IMR-90 (cell line): ENCODE measurements at regions not wholly inside any gene's neighbourhood (a gene's known extent, or its start where the extent isn't known, plus 50 kb on each side); places are given as distances from the start of the nearest gene placed in this dataset.

Experiments
- ATAC-seq: fragments of 200-7000 bp; cut with Tn5 transposase; 2 replicates; pipeline ENCODE4 v1.9.1; 2020; ENCODE audit warnings: low read depth, mild to moderate bottlenecking, moderate library complexity
- BruUV-seq: library from RNA; stranded (reverse); fragments of 400-500 nt; replicated peaks from 2 replicates; lab custom pipeline; 2021; lab: Mats Ljungman, UMichigan
- CTCF ChIA-PET: fragments of 300-600 bp; formaldehyde crosslinking; extraction: SDS; loops from one replicate; lab custom pipeline; 2021; ENCODE audit warnings: antibody characterized with exemption; lab: Yijun Ruan, JAX
- POLR2A ChIA-PET: fragments of 300-600 bp; sonication (Branson Sonifier 250); formaldehyde crosslinking; loops from one replicate; lab custom pipeline; 2022; ENCODE audit warnings: antibody characterized with exemption; ENCODE audit not compliant: unreplicated experiment; lab: Charles Lee
- DNase-seq: peaks from one replicate; pipeline ENCODE4 v3.0.0; 2013
- H2AFZ ChIP-seq: replicated peaks from 2 replicates; pipeline ENCODE3; 2013; ENCODE audit warnings: low read length, mild to moderate bottlenecking; ENCODE audit not compliant: poor library complexity
- H2AK5ac ChIP-seq: 2 replicates; pipeline ENCODE4 v1.6.1; 2013; ENCODE audit warnings: low read depth, low read length, inconsistent platforms
- H2AK9ac ChIP-seq: replicated peaks from 2 replicates; pipeline ENCODE3; 2013; ENCODE audit warnings: mild to moderate bottlenecking, low read depth, low read length, moderate library complexity; ENCODE audit not compliant: poor library complexity
- H2BK120ac ChIP-seq: 2 replicates; pipeline ENCODE4 v1.6.1; 2013; ENCODE audit warnings: low read depth, low read length, inconsistent platforms
- H2BK15ac ChIP-seq: 3 replicates; pipeline ENCODE4 v1.6.1; 2013; ENCODE audit warnings: low read depth, low read length, inconsistent platforms
- H2BK20ac ChIP-seq: 2 replicates; pipeline ENCODE4 v1.6.1; 2013; ENCODE audit warnings: low read depth, mild to moderate bottlenecking, inconsistent platforms, low read length, moderate library complexity
- H2BK5ac ChIP-seq: 2 replicates; pipeline ENCODE4 v1.6.1; 2013; ENCODE audit warnings: mild to moderate bottlenecking, low read depth, low read length, inconsistent platforms; ENCODE audit not compliant: poor library complexity, severe bottlenecking
- H3K14ac ChIP-seq: replicated peaks from 2 replicates; pipeline ENCODE4 v1.6.1; 2013; ENCODE audit warnings: low read depth, low read length, inconsistent platforms
- H3K18ac ChIP-seq: 2 replicates; pipeline ENCODE4 v1.6.1; 2013; ENCODE audit warnings: low read depth, low read length, control low read depth
- H3K23ac ChIP-seq: 2 replicates; pipeline ENCODE4 v1.6.1; 2013; ENCODE audit warnings: low read depth, low read length, inconsistent platforms
- H3K27ac ChIP-seq: 2 replicates; pipeline ENCODE4 v1.5.1; 2013; ENCODE audit warnings: mild to moderate bottlenecking, control low read depth, low read length; ENCODE audit not compliant: insufficient read depth
- H3K27me3 ChIP-seq: 2 replicates; pipeline ENCODE4 v1.6.1; 2013; ENCODE audit warnings: low read length; ENCODE audit not compliant: control insufficient read depth, insufficient read depth
- H3K36me3 ChIP-seq: 2 replicates; pipeline ENCODE4 v1.6.1; 2013; ENCODE audit warnings: low read length, mixed read lengths; ENCODE audit not compliant: control insufficient read depth, insufficient read depth
- H3K4ac ChIP-seq: 2 replicates; pipeline ENCODE4 v1.6.1; 2013; ENCODE audit warnings: low read depth, low read length, inconsistent platforms
- H3K4me1 ChIP-seq: 2 replicates; pipeline ENCODE4 v1.6.1; 2013; ENCODE audit warnings: low read length, mixed read lengths; ENCODE audit not compliant: control insufficient read depth, insufficient read depth
- H3K4me2 ChIP-seq: 2 replicates; pipeline ENCODE4 v1.6.1; 2013; ENCODE audit warnings: low read depth, mild to moderate bottlenecking, control low read depth, low read length, moderate library complexity
- H3K4me3 ChIP-seq: 2 replicates; pipeline ENCODE4 v1.5.1; 2013; ENCODE audit warnings: low read depth, mild to moderate bottlenecking, control low read depth, low read length, moderate library complexity; ENCODE audit not compliant: insufficient read depth
- H3K56ac ChIP-seq: 2 replicates; pipeline ENCODE4 v1.6.1; 2013; ENCODE audit warnings: low read length, inconsistent platforms; ENCODE audit not compliant: insufficient read depth; ENCODE audit errors: extremely low read depth
- H3K79me1 ChIP-seq, 2 experiments: 2 replicates each; pipeline ENCODE4 v1.6.1; 2013; ENCODE audit warnings: low read length in 2 of 2, inconsistent platforms in 1 of 2, low read depth in 1 of 2
- H3K9ac ChIP-seq: 2 replicates; pipeline ENCODE4 v1.6.1; 2013; ENCODE audit warnings: low read depth, low read length, control low read depth
- H3K9me1 ChIP-seq: 2 replicates; pipeline ENCODE4 v1.6.1; 2013; ENCODE audit warnings: low read length, inconsistent platforms; ENCODE audit not compliant: insufficient read depth
- H3K9me3 ChIP-seq: 2 replicates; pipeline ENCODE4 v1.6.1; 2013; ENCODE audit warnings: low read length; ENCODE audit not compliant: control insufficient read depth, insufficient read depth
- H4K20me1 ChIP-seq: 2 replicates; pipeline ENCODE4 v1.6.1; 2013; ENCODE audit warnings: low read length, inconsistent platforms; ENCODE audit not compliant: insufficient read depth
- H4K5ac ChIP-seq: 2 replicates; pipeline ENCODE4 v1.6.1; 2013; ENCODE audit warnings: mild to moderate bottlenecking, low read depth, low read length, control low read depth
- H4K8ac ChIP-seq, 2 experiments: 2 replicates each; pipeline ENCODE4 v1.6.1; 2013; ENCODE audit warnings: low read depth in 2 of 2, low read length in 2 of 2, control low read depth in 1 of 2, inconsistent platforms in 1 of 2
- H4K91ac ChIP-seq: 2 replicates; pipeline ENCODE4 v1.6.1; 2013; ENCODE audit warnings: low read depth, low read length, inconsistent platforms; ENCODE audit not compliant: insufficient read depth
- BHLHE40 ChIP-seq: fragments of 150-350 bp; IDR thresholded peaks from 2 replicates; pipeline ENCODE4 v1.6.1; 2016; ENCODE audit warnings: mild to moderate bottlenecking, low read depth, low read length
- CHD1 ChIP-seq: IDR thresholded peaks from 2 replicates; pipeline ENCODE4 v1.6.1; 2012; ENCODE audit warnings: low read depth, low read length, improper control_type of control experiment
- FOS ChIP-seq: fragments of 150-350 bp; IDR thresholded peaks from 2 replicates; pipeline ENCODE4 v1.6.1; 2016; ENCODE audit warnings: low read depth, low read length
- MAFK ChIP-seq: IDR thresholded peaks from 2 replicates; pipeline ENCODE4 v1.6.1; 2012; ENCODE audit warnings: low read depth, low read length, improper control_type of control experiment
- MAZ ChIP-seq: IDR thresholded peaks from 2 replicates; pipeline ENCODE4 v1.6.1; 2012; ENCODE audit warnings: low read depth, mild to moderate bottlenecking, low read length, improper control_type of control experiment, moderate library complexity, borderline replicate concordance
- MXI1 ChIP-seq: IDR thresholded peaks from 2 replicates; pipeline ENCODE4 v1.6.1; 2012; ENCODE audit warnings: low read depth, mild to moderate bottlenecking, low read length, moderate library complexity, borderline replicate concordance
- RAD21 ChIP-seq: IDR thresholded peaks from 2 replicates; pipeline ENCODE4 v1.6.1; 2012; ENCODE audit warnings: low read length, improper control_type of control experiment
- RCOR1 ChIP-seq: IDR thresholded peaks from 2 replicates; pipeline ENCODE4 v1.6.1; 2012; ENCODE audit warnings: mild to moderate bottlenecking, low read length, improper control_type of control experiment; ENCODE audit not compliant: insufficient replicate concordance
- RFX5 ChIP-seq: IDR thresholded peaks from 2 replicates; pipeline ENCODE4 v1.8.0; 2012; ENCODE audit warnings: low read depth, mild to moderate bottlenecking, low read length, moderate library complexity
- SMC3 ChIP-seq: fragments of 150-350 bp; IDR thresholded peaks from 2 replicates; pipeline ENCODE4 v1.6.1; 2016; ENCODE audit warnings: low read depth, mild to moderate bottlenecking, antibody characterized with exemption, low read length, moderate library complexity
- WGBS, 2 experiments: methylation state at CpG; one replicate each; pipeline versions ENCODE4 v1.1.5 to v1.1.7; 2013; ENCODE audit warnings: missing lambda C conversion rate in 2 of 2; ENCODE audit not compliant: insufficient read length in 1 of 2; ENCODE audit errors: extremely low coverage in 2 of 2; 5-methylcytosine and 5-hydroxymethylcytosine counted together
- dilution Hi-C: fragments of 300-500 bp; cut with HindIII; formaldehyde crosslinking; loops from one replicate; pipeline ENCODE4 v1.14.3; 2018; ENCODE audit warnings: low sequenced_read_pairs; ENCODE audit not compliant: unreplicated experiment
- in situ Hi-C: fragments of 300-500 bp; cut with MboI; formaldehyde crosslinking; loops from 3 replicates; pipeline ENCODE4 v1.14.3; 2019; ENCODE audit warnings: low sequenced_read_pairs, inconsistent platforms, mixed read lengths
- intact Hi-C: fragments of 100-400 bp; cut with micrococcal nuclease; formaldehyde crosslinking; loops from 2 replicates; pipeline ENCODE4 v1.10.0; 2022
- TF ChIP-seq, protein P1 (sequence below): fragments of 150-350 bp; IDR thresholded peaks from 2 replicates; pipeline ENCODE4 v1.6.1; 2016; ENCODE audit warnings: low read depth, mild to moderate bottlenecking, low read length, moderate library complexity, borderline replicate concordance
- TF ChIP-seq, protein P2 (sequence below): conservative IDR thresholded peaks from 2 replicates; pipeline ENCODE4 v1.5.1; 2012; ENCODE audit warnings: mild to moderate bottlenecking, low read depth, low read length, improper control_type of control experiment

DNA sequence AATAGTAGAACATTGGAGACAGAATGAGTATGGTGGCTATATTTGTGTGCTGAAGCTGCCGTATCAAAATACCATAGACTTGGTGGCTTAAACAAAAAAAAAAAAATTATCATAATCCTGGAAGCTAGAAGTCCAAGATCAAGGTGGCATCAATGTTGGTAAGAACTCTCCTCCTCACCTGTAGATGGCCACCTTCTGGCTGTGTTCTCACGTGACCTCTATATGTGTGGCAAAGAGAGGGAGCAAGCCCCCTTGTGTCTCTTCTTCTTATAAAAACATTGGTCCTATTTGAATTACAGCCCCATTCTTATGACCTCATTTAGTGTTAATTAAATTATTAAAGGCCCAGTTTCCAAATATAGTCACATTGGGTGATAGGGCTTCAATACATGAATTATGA, 1640.9 kb upstream of the PCDH7 start:
- Histone ChIP-seq H3K4ac (no peak overlapping the region), H3K9me3 (no peaks in the 10 kb centered on the region), H2BK15ac (no peak overlapping the region), H3K23ac (no peak overlapping the region), H3K9ac (no peak overlapping the region), H3K14ac (no peak overlapping the region), H3K4me2 (no peak overlapping the region), H2BK5ac (no peak overlapping the region), H3K9me1 (no peaks in the 10 kb centered on the region), H2AK9ac (no peak overlapping the region), H2AFZ (no peak overlapping the region), H4K20me1 (no peaks in the 10 kb centered on the region), H2BK120ac (no peak overlapping the region), H3K27ac (no peak overlapping the region), H2BK20ac (no peak overlapping the region), H3K4me3 (no peak overlapping the region), H3K56ac (no peak overlapping the region), H3K79me1 (no peaks in the 10 kb centered on the region), H3K36me3 (no peaks in the 10 kb centered on the region), H3K27me3 (no peaks in the 10 kb centered on the region), H4K8ac (no peak overlapping the region), H4K5ac (no peak overlapping the region), H4K91ac (no peak overlapping the region), H3K4me1 (no peaks in the 10 kb centered on the region), H2AK5ac (no peak overlapping the region), H3K18ac (no peak overlapping the region)
- dilution Hi-C loops (no loop called here), intact Hi-C loops (no loop called here), in situ Hi-C loops (no loop called here)
- no TSS peak for BruUV-seq
- CTCF ChIA-PET: interaction anchor here (0.7 kb wide), 1 partner anchor 153 kb away, joined by 3 read pairs; no protein-coding TSS in a partner anchor
- ATAC-seq (no peak), DNase-seq (no peak)
- POLR2A ChIA-PET: no interaction called here
- WGBS, 2 experiments: no CpG with 5 or more reads among the region's 2 CpGs
- no peak for TF ChIP-seq RAD21
- TF ChIP-seq SMC3: no peak
- no peak for TF ChIP-seq RCOR1
- no peak for TF ChIP-seq MAFK
- TF ChIP-seq CHD1: no peak
- TF ChIP-seq FOS: no peak
- TF ChIP-seq BHLHE40: no peak
- no peak for TF ChIP-seq RFX5
- no peak for TF ChIP-seq MXI1
- TF ChIP-seq, protein P1, sequence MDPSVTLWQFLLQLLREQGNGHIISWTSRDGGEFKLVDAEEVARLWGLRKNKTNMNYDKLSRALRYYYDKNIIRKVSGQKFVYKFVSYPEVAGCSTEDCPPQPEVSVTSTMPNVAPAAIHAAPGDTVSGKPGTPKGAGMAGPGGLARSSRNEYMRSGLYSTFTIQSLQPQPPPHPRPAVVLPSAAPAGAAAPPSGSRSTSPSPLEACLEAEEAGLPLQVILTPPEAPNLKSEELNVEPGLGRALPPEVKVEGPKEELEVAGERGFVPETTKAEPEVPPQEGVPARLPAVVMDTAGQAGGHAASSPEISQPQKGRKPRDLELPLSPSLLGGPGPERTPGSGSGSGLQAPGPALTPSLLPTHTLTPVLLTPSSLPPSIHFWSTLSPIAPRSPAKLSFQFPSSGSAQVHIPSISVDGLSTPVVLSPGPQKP: no peak
- no peak for TF ChIP-seq MAZ
- TF ChIP-seq, protein P2, sequence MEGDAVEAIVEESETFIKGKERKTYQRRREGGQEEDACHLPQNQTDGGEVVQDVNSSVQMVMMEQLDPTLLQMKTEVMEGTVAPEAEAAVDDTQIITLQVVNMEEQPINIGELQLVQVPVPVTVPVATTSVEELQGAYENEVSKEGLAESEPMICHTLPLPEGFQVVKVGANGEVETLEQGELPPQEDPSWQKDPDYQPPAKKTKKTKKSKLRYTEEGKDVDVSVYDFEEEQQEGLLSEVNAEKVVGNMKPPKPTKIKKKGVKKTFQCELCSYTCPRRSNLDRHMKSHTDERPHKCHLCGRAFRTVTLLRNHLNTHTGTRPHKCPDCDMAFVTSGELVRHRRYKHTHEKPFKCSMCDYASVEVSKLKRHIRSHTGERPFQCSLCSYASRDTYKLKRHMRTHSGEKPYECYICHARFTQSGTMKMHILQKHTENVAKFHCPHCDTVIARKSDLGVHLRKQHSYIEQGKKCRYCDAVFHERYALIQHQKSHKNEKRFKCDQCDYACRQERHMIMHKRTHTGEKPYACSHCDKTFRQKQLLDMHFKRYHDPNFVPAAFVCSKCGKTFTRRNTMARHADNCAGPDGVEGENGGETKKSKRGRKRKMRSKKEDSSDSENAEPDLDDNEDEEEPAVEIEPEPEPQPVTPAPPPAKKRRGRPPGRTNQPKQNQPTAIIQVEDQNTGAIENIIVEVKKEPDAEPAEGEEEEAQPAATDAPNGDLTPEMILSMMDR: no peak
